SJCRH30 (cell line): ENCODE measurements at regions not wholly inside any gene's neighbourhood (a gene's known extent, or its start where the extent isn't known, plus 50 kb on each side); places are given as distances from the start of the nearest gene placed in this dataset.

Experiments used
- DNase-seq, 2 experiments: peaks; one replicate each; pipeline ENCODE4 v3.0.0-alpha.2; 2015 to 2020
- H3K27ac ChIP-seq: fragments of 250-450 bp; sonication (Bioruptor Pico); 2 replicates; pipeline ENCODE4 v1.5.1; 2020; ENCODE audit warnings: mild to moderate bottlenecking, moderate library complexity
- H3K27me3 ChIP-seq: fragments of 250-450 bp; sonication (Bioruptor Pico); 2 replicates; pipeline ENCODE4 v1.5.1; 2020; ENCODE audit warnings: mild to moderate bottlenecking, moderate library complexity
- H3K36me3 ChIP-seq: fragments of 250-450 bp; sonication (Bioruptor Pico); 2 replicates; pipeline ENCODE4 v1.5.1; 2020; ENCODE audit warnings: mild to moderate bottlenecking, moderate library complexity
- H3K4me1 ChIP-seq: fragments of 250-450 bp; sonication (Bioruptor Pico); 2 replicates; pipeline ENCODE4 v1.5.1; 2020; ENCODE audit warnings: mild to moderate bottlenecking, moderate library complexity
- H3K4me3 ChIP-seq: fragments of 250-450 bp; sonication (Bioruptor Pico); 2 replicates; pipeline ENCODE4 v1.5.1; 2020; ENCODE audit warnings: mild to moderate bottlenecking, moderate library complexity
- H3K9me3 ChIP-seq: fragments of 250-450 bp; sonication (Bioruptor Pico); replicated peaks from 2 replicates; pipeline ENCODE4 v1.5.1; 2020; ENCODE audit warnings: mild to moderate bottlenecking, moderate library complexity

GRCh38 chr7:70926666-70927065 lies 205.3 kb upstream of the GALNT17 start:
- no peak overlapping the region for H3K27ac ChIP-seq
- no peak overlapping the region for H3K4me3 ChIP-seq
- no peaks in the 10 kb centered on the region for H3K27me3 ChIP-seq
- DNase-seq, result no peak
- no peaks in the 10 kb centered on the region for H3K36me3 ChIP-seq
- no peaks in the 10 kb centered on the region for H3K9me3 ChIP-seq
- no peaks in the 10 kb centered on the region for H3K4me1 ChIP-seq

- DNase-seq, result no peak
- Histone ChIP-seq H3K36me3 (no peaks in the 10 kb centered on the region), H3K4me1 (no peaks in the 10 kb centered on the region), H3K27me3 (no peaks in the 10 kb centered on the region), H3K4me3 (no peak overlapping the region), H3K27ac (no peak overlapping the region), H3K9me3 (no peaks in the 10 kb centered on the region)
Observed at GRCh38 chr7:70935311-70935710, 196.6 kb upstream of the GALNT17 start.

GRCh38 chr7:70935854-70936253 lies 196.1 kb upstream of the GALNT17 start:
- Histone ChIP-seq H3K9me3 (no peaks in the 10 kb centered on the region), H3K4me3 (no peak overlapping the region), H3K4me1 (no peaks in the 10 kb centered on the region), H3K36me3 (no peaks in the 10 kb centered on the region), H3K27me3 (no peaks in the 10 kb centered on the region), H3K27ac (no peak overlapping the region)
- DNase-seq, result no peak

GRCh38 chr7:70937424-70937823 lies 194.5 kb upstream of the GALNT17 start:
- H3K36me3 ChIP-seq, result no peaks in the 10 kb centered on the region
- H3K4me3 ChIP-seq, result no peak overlapping the region
- H3K27ac ChIP-seq, result no peak overlapping the region
- DNase-seq, result no peak
- H3K27me3 ChIP-seq, result no peaks in the 10 kb centered on the region
- no peaks in the 10 kb centered on the region for H3K9me3 ChIP-seq
- no peaks in the 10 kb centered on the region for H3K4me1 ChIP-seq

GRCh38 chr7:70940597-70940996 lies 191.3 kb upstream of the GALNT17 start:
- no peak overlapping the region for H3K4me3 ChIP-seq
- no peaks in the 10 kb centered on the region for H3K4me1 ChIP-seq
- H3K27ac ChIP-seq, result no peak overlapping the region
- no peaks in the 10 kb centered on the region for H3K36me3 ChIP-seq
- H3K9me3 ChIP-seq, result no peaks in the 10 kb centered on the region
- no peaks in the 10 kb centered on the region for H3K27me3 ChIP-seq
- no peak for DNase-seq

GRCh38 chr7:70942791-70943190 lies 189.2 kb upstream of the GALNT17 start:
- Histone ChIP-seq H3K36me3 (no peaks in the 10 kb centered on the region), H3K27ac (no peak overlapping the region), H3K9me3 (no peaks in the 10 kb centered on the region), H3K4me3 (no peak overlapping the region), H3K27me3 (no peaks in the 10 kb centered on the region), H3K4me1 (no peaks in the 10 kb centered on the region)
- no peak for DNase-seq

- no peak overlapping the region for H3K4me3 ChIP-seq
- no peaks in the 10 kb centered on the region for H3K27me3 ChIP-seq
- no peak for DNase-seq
- no peak overlapping the region for H3K27ac ChIP-seq
- H3K4me1 ChIP-seq, result no peaks in the 10 kb centered on the region
- H3K36me3 ChIP-seq, result no peaks in the 10 kb centered on the region
- no peaks in the 10 kb centered on the region for H3K9me3 ChIP-seq
Observed at GRCh38 chr7:70944516-70944915, 187.4 kb upstream of the GALNT17 start.

GRCh38 chr7:70947181-70947580 lies 184.8 kb upstream of the GALNT17 start:
- H3K9me3 ChIP-seq, result no peaks in the 10 kb centered on the region
- no peak overlapping the region for H3K27ac ChIP-seq
- no peaks in the 10 kb centered on the region for H3K36me3 ChIP-seq
- no peaks in the 10 kb centered on the region for H3K27me3 ChIP-seq
- H3K4me3 ChIP-seq, result no peak overlapping the region
- DNase-seq, result no peak
- H3K4me1 ChIP-seq, result no peaks in the 10 kb centered on the region

- Histone ChIP-seq H3K4me3 (no peak overlapping the region), H3K9me3 (no peaks in the 10 kb centered on the region), H3K36me3 (no peaks in the 10 kb centered on the region), H3K4me1 (no peaks in the 10 kb centered on the region), H3K27ac (no peak overlapping the region), H3K27me3 (no peaks in the 10 kb centered on the region)
- DNase-seq, result no peak
Observed at GRCh38 chr7:70949862-70950261, 182.1 kb upstream of the GALNT17 start.

GRCh38 chr7:70951271-70951962 lies 180.5 kb upstream of the GALNT17 start:
- Histone ChIP-seq H3K4me1 (no peaks in the 10 kb centered on the region), H3K27ac (no peak overlapping the region)
- DNase-seq, result no peak

GRCh38 chr7:70952311-70952710 lies 179.6 kb upstream of the GALNT17 start:
- no peak overlapping the region for H3K27ac ChIP-seq
- DNase-seq, result no peak
- H3K4me3 ChIP-seq, result no peak overlapping the region
- no peaks in the 10 kb centered on the region for H3K9me3 ChIP-seq
- H3K4me1 ChIP-seq, result no peaks in the 10 kb centered on the region
- H3K36me3 ChIP-seq, result no peaks in the 10 kb centered on the region
- H3K27me3 ChIP-seq, result no peaks in the 10 kb centered on the region

More at GRCh38 chr7:70951271-70951962, 180.5 kb upstream of the GALNT17 start:
- H3K4me3 ChIP-seq, result no peak overlapping the region
- H3K9me3 ChIP-seq, result no peaks in the 10 kb centered on the region
- no peaks in the 10 kb centered on the region for H3K27me3 ChIP-seq
- H3K36me3 ChIP-seq, result no peaks in the 10 kb centered on the region

GRCh38 chr7:70953331-70953741 lies 178.6 kb upstream of the GALNT17 start:
- Histone ChIP-seq H3K27ac (no peak overlapping the region), H3K9me3 (no peaks in the 10 kb centered on the region), H3K4me1 (no peaks in the 10 kb centered on the region), H3K4me3 (no peak overlapping the region), H3K36me3 (no peaks in the 10 kb centered on the region), H3K27me3 (no peaks in the 10 kb centered on the region)
- no peak for DNase-seq

GRCh38 chr7:70953796-70954195 lies 178.1 kb upstream of the GALNT17 start:
- Histone ChIP-seq H3K27ac (no peak overlapping the region), H3K4me1 (no peaks in the 10 kb centered on the region), H3K27me3 (no peaks in the 10 kb centered on the region), H3K4me3 (no peak overlapping the region), H3K36me3 (no peaks in the 10 kb centered on the region), H3K9me3 (no peaks in the 10 kb centered on the region)
- no peak for DNase-seq

GRCh38 chr7:70972693-70973092 lies 159.3 kb upstream of the GALNT17 start:
- H3K27ac ChIP-seq, result no peak overlapping the region
- no peaks in the 10 kb centered on the region for H3K9me3 ChIP-seq
- H3K4me3 ChIP-seq, result no peak overlapping the region
- H3K36me3 ChIP-seq, result no peaks in the 10 kb centered on the region
- DNase-seq, result no peak
- no peaks in the 10 kb centered on the region for H3K27me3 ChIP-seq
- H3K4me1 ChIP-seq, result no peaks in the 10 kb centered on the region

- Histone ChIP-seq H3K4me3 (no peak overlapping the region), H3K27ac (no peak overlapping the region), H3K4me1 (no peaks in the 10 kb centered on the region), H3K27me3 (no peaks in the 10 kb centered on the region), H3K36me3 (no peaks in the 10 kb centered on the region), H3K9me3 (no peaks in the 10 kb centered on the region)
- DNase-seq, result no peak
Observed at GRCh38 chr7:70975754-70976153, 156.2 kb upstream of the GALNT17 start.

GRCh38 chr7:70986297-70986696 lies 145.6 kb upstream of the GALNT17 start:
- H3K36me3 ChIP-seq, result no peaks in the 10 kb centered on the region
- H3K27me3 ChIP-seq, result no peaks in the 10 kb centered on the region
- H3K4me3 ChIP-seq, result no peak overlapping the region
- H3K9me3 ChIP-seq, result no peaks in the 10 kb centered on the region
- H3K27ac ChIP-seq, result no peak overlapping the region
- no peaks in the 10 kb centered on the region for H3K4me1 ChIP-seq
- no peak for DNase-seq
